Islet precursor cell (in vitro differentiated cells): ENCODE measurements at regions not wholly inside any gene's neighbourhood (a gene's known extent, or its start where the extent isn't known, plus 50 kb on each side); places are given as distances from the start of the nearest gene placed in this dataset.

Experiments
- DNase-seq: peaks from one replicate; pipeline ENCODE4 v3.0.0-alpha.2; 2018

DNA sequence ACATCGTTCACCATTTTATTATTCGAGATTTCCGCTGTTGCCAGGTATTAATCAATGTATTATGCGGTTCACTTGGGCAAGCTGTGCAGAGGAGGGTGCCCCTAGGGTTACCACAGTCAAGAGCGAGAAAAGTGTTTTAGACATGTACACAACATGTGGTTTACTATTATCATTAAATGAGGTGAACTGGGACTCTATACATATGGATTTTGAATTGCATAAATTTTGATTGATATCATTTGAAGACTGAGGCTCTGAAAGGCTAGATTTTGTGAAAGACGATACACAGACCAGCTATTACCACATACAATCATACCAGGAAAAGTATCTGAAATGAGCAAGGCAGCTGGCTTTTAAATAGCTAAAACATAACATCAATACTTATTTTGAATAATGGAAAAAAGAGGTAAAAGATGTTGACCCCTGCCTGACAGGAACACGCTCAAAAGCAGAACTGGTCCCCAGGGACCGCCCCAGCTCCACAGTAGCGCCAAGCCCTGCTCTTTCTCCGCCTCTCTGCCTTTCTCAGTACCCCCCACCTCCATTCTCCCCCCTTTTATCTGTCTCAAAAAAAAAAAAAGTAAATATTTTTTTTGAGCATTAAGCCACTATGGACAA, 413.4 kb upstream of the MKI67 start:
- DNase-seq, result no peak

DNA sequence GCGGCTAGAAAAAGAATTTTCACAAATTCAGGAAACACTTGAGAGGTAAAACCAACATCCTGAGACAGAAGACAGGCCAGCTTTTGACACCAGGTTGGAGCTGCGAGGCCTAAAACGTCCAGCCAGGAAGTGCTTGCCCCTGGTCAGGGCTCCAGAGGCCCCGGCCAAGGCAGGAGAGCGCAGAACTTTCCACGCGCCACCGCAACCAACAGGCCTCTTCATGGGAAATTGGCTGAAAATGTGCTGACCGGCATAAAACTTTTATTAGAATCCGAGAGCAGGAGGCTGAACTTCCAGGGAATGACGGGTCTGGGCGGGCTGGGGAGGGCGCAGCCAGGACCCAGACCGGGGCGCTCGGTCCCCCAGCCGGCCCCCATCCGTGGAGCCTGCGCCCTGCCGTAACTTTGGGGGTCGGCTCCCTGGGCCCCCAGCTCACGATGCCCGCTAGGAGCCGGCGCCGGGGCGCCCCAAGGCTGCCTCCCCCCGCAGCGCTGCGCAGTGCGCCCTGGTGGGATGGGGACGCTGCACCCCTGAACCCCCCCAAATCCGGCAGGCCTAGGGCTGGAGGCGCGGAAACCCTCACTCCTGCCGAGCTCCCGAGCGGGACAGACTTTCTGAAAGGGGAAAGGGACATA, 414.0 kb upstream of the MKI67 start:
- DNase-seq, result peak; percentile 72

DNA sequence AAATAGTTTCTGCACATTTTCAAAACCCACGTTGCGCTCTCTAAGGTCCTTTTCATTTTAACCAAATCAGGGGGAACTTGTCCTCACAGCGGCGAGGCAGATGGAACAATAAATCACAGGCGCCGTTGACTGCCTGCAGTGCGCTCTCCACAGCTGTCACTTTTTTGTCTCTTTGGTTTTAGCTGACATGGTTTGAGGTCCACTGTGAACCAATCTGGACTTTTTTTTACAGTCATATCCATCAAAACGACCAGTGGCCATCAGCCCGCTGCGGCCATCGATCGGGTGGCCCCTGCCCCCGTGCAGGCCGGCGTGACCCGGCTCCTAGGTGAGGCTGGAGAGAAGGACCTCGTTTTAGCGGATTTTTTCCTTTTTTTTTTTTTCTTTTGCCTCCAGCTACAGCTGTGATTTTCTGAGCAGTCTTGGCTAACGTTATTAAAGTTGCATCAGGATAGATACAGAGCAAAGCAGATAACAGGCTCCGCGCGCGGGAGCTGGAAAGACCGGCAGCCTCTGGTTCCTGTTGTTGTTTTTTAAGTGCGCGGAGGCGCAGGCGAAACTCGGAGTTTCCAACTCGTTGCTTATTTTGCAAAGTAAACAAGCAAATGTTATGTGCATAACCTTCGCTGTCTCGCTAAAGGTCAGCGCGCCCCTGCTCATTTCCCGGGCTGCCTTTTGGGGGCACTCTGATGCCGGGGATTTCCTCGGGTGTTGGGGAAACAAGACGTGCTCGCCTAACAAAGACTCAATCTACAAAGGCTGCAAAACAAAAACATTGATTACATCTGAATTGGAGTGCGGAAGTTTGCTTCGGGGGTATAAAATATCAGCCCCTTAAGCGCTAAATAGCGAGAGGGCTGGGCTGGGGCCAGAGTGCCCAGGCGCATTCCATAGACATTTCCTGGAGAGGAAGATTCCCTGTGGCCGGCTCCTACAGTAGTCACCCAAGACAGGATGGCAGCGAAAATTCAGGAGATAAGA, 414.8 kb upstream of the MKI67 start:
- peak; percentile 72 for DNase-seq

DNA sequence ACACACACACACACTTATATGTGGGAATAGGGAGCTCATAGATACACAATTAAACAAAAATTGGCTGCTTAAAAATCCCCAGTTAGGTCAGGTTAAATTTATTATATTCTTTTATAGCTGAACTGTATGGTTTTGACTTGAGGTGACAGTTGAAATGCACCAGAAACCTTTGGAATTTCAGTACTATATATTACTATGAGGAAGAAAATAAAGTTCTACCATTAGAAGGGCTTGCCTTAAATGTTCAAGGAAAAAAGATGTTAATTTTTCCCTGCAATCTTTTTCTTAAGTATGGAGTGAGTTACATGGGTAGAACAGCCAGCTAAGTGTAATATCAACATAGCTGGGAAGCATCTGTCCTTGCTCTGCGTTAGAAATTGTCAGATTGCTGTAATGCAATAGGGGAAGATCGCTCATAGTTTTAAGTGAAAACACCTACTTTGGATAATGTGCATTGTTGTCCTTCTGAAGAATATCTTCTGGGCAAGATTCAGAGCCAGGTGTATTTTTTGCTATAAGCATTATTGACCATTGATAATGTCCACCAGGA, 415.8 kb upstream of the MKI67 start:
- no peak for DNase-seq

DNA sequence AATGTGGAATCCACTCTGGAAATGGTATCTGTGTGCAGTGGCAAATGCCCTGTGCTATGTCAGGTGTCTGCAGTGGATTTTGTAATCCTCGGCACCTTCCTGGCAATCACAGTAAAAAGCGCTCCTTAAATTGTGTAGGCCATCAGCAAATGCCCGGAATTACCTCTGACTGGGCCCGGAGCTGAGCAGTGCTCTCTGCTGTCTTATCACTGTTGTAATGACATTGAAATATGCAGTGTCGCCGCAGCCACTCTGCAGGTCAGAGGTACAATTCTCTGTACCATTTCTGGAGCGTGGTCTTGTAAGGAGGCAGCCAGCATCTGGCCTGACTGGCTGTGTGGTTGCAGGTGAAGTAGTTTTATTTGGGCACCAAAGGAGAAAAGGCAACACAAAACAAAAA, 416.4 kb upstream of the MKI67 start:
- peak; percentile 76 for DNase-seq

DNA sequence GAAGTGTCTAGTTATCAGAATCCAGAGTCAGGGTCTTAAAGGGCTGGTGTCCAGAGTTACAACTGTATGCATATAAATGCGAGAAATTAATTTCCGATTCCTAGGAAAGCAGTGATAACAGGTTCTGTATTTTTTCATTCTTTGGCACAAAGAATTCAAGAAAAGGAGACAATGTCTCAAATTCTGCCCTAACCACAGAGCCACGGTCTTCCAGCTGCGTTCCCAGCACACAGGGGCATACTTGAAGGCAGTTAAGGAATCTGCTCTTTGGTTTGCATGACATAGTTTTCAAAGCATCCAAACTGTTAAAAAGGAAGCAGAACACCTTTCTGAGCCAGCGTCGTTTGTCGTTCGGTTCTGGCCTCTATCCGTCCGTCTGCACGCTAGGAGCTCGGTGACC, 416.9 kb upstream of the MKI67 start:
- DNase-seq, result peak; percentile 81

DNA sequence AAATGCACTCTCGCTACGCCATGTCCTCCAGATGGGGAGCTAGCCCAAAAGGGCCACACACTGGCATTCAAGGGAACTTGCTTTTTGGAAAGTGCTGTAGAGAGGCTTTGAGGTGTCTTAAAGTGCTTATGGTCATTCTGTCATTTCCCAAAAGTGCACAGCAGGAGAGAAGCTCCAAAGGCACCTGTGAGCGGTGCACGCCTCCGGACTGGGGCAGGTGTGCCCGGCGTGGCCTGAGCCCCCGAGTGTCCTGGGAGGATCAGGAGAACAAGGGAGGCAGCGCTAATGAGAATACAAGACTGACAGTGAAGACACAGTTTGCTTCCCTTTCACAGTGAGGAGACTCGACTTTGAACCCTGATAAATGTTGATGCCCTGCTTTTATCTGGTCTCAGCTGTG, 419.0 kb upstream of the MKI67 start:
- DNase-seq, result no peak

DNA sequence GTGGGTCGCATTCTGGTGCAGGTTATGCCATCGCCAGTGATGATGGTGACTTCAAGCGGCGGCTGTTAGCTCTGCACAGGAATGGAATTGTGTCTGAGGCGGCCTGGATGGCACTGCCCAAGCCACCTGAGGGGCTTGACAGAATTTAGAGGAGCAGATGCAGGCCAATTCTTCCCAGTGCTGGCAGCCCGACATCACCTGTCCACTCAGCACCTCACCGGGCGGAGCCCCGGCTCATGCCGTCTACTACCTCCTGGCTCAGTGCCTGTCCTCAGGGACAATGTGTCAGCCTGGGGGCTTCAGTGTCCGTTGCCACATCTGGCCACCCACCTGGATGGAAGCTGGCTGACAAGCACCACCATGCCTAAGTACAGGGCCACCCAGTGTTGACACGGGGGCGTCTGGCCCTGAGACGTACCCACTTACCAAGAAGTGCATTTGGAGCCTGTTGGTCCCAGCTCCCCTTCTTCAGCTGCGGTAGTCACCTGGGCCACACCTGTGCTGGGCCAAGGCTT, 420.5 kb upstream of the MKI67 start:
- DNase-seq, result no peak

DNA sequence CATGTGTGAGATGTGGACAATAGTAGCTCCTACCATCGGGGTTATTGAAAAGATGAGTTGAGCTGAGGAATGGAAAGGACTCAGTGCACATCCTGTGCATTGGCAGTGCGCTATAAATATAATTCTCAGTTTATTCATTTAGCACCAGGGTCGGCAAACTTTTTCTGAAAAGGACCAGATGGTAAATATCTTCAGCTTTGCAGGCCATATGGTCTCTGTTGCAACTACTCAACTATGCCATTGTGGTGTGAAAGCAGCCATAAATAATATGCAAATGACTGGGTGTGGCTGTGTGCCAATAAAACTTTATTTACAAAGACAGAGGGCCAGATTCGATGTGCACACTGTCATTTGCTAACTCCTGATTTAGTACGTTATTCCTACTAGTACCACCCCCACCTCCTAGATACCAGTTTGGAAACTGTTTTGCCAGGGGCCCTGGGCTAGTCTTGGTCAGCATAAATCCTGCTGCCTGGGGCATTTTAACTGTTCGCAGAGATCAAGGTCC, 422.9 kb upstream of the MKI67 start:
- DNase-seq, result no peak

DNA sequence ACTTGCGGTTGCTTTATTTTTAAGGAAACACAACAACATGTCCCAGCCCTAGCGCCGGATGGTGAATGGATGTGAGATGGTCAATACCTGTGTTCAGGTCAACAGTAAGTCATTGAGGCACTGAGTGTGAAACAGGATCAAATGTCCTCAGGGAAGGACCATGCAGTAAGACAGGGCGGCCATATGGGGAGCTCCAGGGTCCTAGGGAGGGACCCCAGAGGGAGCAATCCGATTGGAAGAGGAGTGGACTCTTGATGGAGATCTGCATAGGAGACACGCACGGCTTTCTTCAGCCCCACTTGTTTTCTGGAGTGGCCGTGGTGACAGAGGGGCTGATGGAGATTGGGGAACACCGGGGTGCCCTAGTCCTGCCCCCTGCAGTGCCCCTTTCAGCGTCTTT, 423.8 kb upstream of the MKI67 start:
- no peak for DNase-seq

DNA sequence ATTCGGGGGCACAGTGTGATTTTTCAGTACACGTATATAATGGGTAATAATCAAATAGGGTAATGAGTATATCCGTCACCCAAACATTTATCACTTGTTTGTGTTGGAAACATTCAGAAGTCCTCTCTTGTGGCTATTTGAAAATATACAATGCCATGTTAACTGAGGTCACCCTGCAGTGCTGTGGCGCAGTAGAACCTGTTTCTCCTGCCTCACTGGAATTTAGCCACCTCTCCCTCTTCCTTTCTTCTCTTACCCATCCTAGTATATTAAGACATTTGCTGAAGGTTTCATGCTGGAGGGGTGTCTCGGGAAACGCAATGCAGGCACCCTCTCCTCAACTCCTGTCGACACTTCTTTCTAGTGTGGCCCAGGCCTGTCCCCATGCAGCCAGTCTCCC, 425.3 kb upstream of the MKI67 start:
- no peak for DNase-seq

DNA sequence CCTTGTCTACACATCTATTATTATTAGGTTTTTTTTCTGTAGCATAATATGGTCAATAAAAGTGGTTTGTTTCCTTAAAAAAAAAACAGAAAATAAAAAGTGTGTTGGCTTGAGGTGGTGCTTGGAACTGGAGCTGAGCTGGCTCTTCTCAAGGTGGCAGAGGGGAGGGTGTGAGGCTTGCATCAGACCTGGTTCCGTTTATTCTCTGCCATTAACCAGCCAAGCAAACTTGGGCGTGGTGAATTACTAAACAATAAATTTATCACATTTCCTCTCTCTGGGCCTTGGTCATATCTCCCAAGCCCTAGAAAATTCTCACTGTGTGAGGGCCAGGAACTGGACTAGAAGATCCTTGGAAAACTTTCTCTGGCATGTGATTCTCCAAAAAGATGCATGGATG, 427.5 kb upstream of the MKI67 start:
- DNase-seq, result no peak

DNA sequence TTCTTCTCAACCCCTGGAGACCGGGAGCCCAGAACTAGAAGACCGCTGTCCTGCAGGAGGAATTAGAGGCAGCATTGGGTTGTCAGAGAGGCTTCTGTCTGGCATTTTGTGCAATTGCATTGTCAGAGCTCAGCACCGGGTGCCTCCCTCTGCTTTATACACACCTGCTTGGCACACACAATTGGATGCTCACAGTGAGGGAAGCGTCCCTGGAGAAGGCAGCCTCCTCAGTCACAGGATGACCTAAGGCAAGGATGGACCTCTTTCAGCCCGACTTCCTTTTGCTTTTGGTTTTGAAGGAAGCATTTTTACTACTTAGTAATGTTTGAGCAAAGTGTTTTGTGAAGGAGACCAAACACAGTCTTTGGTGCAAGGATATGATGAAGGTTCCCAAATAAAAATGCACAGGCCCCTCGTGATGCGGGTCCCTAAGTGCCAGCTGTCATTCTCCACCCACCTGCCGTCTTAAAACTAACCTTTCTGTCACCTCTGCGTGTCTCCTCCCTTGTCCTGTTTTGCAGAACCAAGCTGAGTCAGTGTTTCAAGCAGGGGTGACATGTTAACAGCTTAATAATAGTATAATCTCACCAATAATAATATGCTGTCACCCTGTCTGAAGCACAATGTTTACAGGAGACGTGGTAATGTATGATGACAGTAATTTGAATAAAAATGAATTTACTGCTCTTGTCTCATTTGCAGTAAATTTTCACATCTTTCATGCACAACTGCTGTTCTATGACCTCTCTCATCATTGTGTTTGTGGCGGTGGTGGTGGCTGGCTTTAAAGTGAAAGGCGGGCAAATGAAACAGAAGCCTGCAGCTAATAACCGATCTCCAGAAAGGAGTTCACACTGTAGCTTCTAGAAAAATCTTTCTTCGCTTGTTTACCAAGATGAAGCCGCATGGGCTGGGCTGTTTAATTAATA, 430.2 kb upstream of the MKI67 start:
- no peak for DNase-seq

DNA sequence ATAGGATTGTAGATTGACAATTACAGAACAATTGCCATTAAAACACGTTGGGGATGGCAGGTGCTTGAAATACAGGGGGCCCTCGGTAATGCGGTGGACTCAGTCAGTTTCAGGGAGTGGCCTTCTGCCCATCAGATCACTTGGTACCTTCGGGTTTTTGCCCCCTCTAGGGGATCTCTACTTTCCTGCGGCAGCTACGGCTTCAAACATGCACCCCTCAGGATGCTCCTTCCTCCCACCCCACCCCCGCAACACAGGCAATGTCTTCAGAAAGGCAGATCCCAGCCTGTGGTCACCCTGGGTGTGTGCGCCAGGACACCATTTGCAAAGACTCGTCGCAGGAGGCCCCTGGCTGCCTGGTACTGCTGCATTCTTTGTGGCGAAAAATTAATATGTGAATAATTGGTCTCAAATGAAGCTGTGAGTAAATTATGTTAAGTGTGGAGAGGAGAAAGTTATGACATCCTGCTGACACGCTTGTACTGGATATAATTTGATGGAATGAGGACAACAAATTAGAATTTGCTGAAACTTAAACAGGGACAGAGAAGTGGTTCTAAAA, 431.0 kb upstream of the MKI67 start:
- peak; percentile 37 for DNase-seq

DNA sequence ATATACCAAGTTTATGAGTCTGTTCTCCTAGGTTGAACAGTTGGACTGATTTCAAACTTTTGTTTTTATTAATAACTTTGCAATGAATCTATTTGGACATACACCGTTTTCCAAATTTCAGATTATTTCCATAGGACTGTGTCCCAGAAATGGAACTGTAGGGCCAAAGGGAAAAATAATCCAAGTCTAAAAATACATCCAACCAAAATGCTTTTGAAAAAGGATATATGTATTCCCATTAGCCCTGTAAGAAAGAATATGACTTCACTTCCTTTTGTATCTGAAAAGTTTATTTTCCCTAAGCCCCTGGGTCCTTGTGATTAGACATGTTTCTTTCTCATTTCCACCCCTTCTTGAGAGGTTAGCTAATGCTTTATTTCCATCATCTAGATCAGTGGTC, 434.2 kb upstream of the MKI67 start:
- DNase-seq, result no peak

DNA sequence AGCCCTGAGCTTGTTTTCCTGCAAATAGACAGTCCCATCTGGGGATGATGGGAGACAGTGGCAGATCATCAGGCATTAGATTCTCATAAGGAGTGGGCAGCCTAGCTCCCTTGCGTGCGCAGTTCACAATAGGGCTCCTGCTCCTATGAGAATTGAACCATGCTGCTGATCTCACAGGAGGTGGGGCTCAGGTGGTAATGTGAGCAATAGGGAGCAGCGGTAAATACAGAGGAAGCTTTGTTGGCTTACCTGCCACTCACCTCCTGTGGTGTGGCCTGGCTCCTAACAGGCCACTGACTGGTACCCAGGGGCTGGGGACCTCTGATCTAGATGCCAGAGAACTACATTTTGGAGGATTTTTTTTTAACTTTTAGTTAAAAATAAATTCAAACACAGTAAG, 434.8 kb upstream of the MKI67 start:
- DNase-seq, result no peak

DNA sequence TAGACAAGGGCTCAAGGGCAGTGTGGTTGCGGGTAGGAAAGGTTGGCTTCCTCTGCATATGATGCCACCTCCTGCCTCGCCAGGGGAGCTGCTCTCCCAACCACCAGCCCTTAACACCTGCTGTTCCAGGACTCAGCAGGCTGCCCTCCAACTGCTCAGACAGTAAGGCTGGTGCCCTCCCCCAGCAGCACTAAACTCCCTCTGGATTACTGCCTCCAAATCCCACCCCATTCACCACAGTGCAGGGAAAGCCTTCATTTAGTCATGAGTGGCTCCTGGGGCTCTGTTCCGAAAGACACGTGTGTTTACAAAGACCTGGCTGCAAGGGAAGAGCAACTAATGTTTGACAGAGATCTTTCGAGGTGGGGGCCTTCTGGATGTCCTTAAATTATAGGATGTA, 437.2 kb upstream of the MKI67 start:
- no peak for DNase-seq

DNA sequence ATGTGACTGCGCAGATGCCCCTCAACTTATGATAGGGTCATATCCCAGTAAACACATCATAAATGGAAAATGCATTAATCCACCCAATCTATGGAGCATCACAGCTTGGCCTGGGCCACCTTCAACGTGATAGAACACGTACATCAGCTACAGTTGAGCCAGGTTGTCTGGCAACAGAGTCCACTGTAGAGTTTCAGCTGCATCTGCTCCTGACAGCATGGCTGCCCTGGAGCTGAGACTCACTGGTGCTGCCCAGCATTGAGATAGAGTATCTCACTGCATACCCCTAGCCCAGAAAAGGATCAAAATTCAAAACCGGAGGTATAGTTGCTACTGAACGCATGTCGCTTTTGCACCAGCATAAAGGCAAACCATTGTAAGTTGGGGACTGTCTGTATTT, 437.7 kb upstream of the MKI67 start:
- DNase-seq, result no peak

DNA sequence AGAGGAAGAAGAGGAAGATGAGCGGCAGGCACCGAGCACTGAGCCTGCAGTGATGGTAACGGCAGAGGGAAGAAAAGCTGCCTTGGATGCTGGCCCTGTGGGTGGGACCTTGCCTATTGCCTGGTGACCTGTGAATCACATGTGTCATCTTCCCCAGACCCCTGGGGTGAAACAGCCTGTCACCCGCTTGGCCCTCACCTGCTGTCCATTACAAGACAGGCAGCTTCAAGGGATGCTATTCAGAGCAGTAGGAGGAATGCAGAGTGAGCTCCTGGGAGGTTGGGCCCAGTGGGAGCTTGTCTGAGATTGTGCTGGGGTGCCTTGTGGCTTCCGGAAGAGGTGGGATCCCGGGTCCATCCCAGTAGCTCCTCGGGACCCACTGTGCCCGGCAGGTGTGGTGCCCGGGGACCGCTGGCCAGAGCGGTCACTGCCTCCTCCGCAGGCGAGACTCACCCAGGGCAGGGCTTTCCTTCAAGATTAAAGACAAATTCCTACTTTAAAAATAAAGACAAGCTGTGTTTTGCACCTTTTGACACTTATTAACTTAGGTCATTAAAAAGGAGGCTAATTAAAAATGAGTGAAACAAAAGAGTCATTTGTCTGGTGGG, 440.2 kb upstream of the MKI67 start:
- no peak for DNase-seq

DNA sequence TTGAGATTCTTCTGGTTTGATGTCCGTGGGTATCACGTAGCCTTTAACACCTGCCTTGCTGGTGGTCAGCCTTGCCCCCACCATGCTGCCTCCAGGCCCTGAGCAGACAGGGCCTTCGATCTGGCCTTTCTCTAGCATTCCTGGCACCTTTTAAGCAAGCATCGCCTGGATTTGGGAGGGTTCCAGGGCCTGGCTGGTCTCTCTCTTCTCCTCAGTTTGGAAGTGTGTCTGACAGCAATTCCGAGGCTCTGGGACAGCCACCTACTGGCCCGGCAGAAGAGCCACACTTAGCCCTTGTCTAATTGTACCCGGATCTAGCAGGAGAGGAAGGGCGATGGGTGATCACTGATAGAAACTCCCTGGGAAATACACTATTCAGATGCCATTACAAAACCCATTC, 441.3 kb upstream of the MKI67 start:
- DNase-seq, result no peak

DNA sequence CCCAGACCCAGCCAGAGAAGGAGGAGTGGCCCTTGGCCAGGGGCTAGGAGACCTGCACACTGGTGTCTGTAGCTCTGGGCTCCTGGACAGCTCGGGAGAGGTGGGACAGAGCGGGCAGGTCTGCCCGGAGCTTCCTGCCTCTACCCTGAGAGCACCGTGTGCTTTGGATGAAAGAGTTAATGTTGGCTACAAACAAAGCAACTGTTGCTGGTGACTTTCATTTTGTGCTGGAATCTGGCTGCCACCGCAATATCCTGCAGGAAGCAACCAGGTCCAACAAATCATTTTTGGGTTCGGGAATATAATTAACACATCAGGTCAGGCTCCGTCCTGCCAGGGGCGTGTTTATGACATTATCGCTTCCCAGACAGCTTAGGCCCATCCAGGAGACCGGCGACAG, 441.8 kb upstream of the MKI67 start:
- DNase-seq, result no peak
